ENCODE measurements at regions not wholly inside any gene's neighbourhood (a gene's known extent, or its start where the extent isn't known, plus 50 kb on each side); places are given as distances from the start of the nearest gene placed in this dataset.
"Not testable (repeated sequence)": the region's sequence is repeated elsewhere in the genome, so short reads cannot be mapped to it uniquely, and the experiment has no call there.

DNA sequence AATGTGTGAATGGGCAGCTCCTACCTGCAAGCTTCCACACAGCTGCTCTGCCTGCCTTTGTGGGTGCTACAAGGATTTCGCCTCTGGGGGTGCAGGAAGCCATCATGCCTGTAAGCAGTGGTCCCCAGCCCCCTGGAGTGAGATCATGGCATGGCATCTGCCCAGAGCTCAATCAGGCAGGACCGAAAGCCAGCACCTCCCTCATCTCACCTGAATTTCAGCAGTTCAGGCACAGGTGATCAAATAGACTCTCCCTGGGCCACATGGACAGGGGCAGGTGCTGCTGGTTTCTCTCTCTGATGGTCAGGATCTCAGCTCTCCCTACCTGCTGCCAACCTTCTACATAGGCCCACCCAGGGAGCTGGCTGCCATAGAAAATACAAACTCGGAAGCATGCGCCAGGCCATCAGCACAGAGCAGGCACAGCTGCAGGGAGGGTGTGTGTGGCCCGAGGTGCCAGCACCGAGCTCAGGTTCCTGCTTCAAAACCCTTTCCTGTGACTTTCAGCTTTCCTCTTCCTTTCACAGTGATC, 133.2 kb upstream of the ID2 start:
- no peak for DNase-seq (ENCODE audit: low read depth in 4 of 4, low spot score in 3 of 4)

DNA sequence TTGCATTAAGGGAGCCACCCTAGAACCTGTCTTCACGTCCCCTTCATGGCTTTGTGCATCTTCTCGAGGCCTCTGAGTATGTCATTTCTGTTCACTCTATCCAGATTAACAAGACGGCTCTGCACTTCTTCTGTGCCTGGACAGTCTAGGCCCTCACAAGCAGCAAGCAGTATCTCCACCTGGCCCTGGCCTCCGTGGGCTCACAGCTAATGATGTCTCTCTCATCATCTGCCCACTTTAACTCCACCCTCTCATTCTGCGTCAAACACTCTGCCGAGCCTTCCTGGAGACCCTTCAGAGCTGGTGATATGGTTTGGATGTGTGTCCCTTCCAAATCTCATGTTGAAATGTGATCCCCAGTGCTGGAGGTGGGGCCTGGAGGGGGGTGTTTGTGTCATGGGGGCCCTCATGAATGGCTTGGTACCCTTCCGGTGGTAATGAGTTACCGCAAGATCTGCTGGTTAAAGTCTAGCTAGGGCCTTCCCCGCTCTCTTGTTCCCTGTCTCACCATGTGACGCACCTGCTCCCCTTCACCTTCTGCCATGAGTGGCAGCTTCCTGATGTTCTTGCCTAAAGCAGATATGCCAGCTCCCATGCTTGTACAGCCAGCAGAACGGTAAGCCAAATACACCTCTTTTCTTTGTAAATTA, 132.5 kb upstream of the ID2 start:
- DNase-seq (ENCODE audit: low read depth in 4 of 4, low spot score in 3 of 4) = no peak

DNA sequence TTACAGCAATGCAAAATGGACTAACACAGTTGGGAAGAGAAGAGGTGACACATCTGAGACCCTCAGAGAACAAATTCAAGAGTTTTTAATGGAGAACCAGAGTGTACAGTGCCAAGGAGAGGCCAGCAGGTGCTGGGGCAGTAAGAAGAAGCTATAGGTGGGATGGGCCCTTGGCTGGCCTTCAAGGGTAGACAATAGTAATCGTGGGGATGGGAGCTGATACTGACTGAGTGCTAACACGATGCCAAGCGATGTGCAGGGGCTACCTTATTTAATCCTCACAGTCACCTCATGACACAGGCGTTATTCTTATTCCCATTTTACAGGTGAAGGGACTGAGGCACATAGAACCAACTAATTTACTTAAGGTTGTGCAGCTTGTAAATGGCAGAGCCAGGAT, 131.9 kb upstream of the ID2 start:
- DNase-seq (ENCODE audit: low read depth in 4 of 4, low spot score in 3 of 4) = no peak

DNA sequence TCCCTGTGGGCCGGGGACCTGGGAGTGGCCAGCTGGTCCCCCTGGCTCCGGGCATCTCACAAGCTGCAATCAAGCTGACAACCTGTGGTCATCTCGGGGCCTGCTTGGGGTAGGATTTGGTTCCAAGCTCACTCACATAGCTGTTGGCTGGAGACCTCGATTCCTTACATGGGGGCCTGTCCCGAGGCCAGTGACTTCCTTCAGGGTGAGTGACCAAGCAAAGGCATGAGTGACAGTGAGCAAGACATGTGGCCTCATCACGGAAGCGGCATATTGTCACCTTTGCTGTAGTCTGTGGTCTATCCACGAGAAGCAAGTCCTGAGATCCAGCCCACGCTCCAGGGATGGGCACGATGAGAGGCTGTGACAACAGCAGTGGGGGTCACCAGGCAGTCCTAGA, 131.4 kb upstream of the ID2 start:
- DNase-seq (ENCODE audit: low read depth in 4 of 4, low spot score in 3 of 4) = no peak

DNA sequence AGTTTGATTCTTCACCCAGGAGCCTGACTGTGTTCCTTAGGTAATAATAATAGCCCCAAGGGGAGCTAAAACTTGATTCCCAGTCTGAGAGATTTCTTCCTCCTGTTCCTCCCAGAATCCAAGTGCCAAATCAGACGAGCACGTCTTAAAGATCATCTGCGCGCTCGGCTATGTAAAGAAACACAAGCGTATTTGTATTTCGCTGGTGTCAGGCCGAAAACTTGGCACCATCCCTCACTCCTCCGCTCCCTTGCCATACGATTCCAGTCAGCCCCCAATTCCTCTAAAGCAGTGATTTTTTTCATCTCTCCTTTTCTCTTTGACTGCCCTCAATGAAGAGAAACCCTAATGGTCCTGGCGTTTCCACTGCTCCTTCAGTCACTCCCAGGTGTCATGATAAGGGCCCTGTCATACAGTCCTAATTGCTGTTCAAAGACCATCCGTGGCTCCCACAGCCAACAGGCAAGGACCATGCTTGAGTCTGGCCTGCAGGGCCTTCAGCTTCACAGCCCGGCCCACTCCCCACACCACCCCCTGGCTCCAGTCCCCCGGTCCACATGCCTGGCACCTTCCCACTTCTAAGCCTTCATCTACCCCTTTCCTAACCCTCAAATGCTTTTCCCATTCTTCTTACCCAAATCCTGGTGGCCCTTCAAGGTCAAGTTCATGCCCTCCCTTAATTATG, 130.8 kb upstream of the ID2 start:
- DNase-seq (ENCODE audit: low read depth in 4 of 4, low spot score in 3 of 4) = no peak

DNA sequence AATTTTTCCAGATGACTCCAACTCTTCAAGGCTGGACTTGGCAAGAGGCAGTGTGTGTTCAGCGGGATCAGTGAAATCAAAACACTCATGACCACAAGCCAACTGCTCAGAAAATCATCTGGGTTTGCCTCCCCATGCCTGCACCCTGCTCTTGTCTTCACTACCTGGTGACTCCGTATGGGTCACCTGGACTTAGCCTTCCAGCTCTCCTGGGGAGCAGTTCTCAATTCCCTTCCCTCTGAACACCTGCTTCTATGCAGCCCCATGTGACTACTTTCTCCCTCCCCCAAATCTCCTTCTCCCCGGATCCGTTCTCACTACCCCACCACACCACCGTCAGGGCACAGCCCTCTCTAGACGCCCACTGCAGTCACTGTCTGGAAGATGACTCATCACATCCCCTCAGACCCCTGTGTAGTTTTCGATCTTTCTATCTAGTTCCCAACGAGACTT, 130.2 kb upstream of the ID2 start:
- no peak for DNase-seq (ENCODE audit: low read depth in 4 of 4, low spot score in 3 of 4)

DNA sequence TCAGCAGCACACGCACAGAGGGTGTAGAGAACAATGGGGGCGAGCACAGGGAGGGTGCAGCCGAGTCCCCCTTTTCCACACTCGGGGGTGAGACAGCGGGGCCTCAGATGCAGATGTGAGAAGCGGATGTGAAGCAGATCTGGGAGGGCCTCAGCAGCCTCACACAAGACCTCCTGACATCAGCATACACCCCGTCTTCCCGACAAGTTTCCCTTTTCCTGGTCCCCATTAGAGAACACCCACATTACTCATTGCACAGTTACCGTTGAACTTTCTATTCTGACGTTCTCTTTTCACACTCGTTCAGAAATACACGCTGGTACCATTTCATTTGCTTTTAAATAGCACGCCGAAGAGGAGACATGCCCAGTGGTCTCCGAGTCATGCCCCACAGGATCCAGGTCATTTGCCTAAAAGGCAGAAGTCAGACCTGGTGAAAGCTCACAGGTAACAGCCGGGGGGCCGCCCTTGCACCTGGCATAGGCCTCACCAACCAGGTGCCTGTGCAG, 129.5 kb upstream of the ID2 start:
- DNase-seq (ENCODE audit: low read depth in 4 of 4, low spot score in 3 of 4) = no peak

DNA sequence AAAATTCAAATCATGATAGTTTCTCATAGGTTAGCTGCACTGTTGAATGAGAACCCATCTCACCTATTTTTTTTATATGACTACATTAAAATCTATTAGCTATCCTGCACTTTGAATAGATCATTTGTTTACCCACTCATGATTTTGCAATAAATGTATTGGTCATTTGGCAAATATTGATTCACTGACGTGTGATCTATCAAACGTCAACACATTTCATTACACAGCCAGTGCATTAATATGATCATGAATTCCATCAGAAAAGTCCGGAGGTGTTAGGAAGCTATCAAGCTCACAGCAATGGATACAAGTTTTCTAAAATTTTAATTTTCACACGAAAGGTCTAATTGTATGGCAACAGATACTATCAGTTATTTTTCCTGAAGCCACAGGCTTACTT, 128.2 kb upstream of the ID2 start:
- DNase-seq (ENCODE audit: low read depth in 4 of 4, low spot score in 3 of 4) = no peak

DNA sequence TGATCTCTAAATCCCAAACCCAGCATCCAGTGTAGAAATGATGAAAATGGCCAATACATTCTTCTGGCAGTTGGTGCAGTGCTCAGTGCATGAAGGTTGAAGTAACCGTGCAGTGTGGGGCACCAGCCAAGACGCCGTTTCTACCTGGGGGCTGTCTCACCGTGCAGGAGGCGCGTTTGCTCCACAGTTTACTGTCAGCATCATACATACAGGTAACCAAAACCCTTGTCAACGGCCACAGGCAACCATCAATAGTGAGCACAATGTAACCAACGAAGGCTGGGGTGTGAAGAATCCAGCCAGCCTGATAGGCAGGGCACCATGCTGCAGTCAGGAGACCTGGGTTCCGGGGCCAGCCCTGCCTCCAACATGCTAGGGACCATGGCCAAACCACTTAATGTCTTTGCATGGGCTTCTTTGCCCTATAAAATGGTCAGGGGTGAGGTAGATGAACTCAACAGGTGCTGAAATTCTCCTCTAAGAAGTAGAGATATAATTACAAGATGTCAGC, 127.5 kb upstream of the ID2 start:
- no peak for DNase-seq (ENCODE audit: low read depth in 4 of 4, low spot score in 3 of 4)

DNA sequence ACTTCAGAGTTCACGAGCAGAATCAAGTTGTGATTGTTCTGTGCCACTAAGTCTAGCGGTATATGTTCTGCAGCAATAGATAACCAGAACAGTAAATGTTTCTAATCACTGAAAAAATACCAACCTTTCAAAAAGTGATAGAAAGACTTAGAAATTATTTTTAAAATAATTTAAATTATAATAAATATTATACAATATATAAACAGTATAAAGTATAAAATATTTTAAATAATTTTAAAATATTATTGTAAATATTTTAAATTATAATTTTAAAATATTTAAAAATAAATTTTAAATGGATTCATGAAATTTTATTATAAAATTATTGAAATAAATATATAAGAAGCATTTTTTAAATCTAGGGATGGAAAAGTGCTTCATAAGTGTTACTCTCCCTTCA, 126.3 kb upstream of the ID2 start:
- DNase-seq (ENCODE audit: low read depth in 4 of 4, low spot score in 3 of 4) = no peak

DNA sequence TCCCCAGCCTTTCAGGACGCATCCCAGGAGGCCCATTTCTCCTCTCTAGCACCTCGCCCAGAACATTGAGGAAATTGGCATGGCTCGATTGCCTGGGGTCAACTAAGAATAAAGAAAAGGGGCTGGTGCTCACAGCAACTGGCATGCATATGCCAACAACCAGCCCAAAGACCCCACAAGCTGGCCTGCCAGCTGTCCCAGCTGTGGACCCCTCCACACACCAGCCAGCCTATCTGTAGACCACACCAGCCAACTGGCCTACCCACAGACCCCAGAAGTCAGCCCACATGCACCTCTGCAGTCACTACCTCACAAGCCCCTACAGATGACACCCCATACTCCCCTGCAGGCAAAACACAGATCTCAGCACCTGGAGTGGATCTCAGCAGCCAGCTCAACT, 123.8 kb upstream of the ID2 start:
- DNase-seq (ENCODE audit: low read depth in 4 of 4, low spot score in 3 of 4) = no peak

DNA sequence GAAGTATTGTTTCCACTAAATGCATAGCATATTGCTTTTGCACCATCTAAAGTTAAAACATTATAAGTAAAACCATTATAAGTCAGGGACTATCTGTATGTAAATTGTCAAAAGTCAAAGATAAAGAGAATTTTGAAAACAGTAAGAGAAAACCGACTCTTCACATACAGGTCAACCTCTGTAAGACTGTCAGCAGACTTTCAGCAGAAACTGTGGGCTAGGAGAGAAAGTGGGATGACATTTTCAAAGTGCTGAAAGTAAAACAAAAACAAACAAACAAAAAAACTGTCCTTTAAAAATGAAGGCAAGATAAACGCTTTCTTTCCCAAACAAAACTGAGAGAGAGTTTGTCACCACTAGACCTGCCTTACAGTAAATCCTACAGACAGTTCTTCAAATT, 122.9 kb upstream of the ID2 start:
- DNase-seq (ENCODE audit: low read depth in 4 of 4, low spot score in 3 of 4) = no peak

DNA sequence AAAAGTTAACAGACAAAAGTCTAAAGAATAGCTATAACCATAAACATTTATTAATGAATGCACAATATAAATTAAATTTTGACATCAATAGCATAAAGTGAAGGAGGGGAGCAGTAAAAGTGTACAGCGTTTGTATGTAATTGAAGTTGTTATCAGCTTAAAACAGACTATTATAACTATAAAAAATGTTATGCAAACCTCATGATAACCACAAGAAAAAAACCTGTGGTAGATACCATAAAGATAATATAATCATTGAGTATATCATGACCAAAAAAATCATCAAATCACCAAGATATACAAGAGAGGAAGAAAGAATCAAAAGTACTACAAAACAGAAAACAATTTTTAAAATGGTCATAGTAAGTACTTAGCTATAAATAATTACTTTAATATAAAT, 122.1 kb upstream of the ID2 start:
- no peak for DNase-seq (ENCODE audit: low read depth in 4 of 4, low spot score in 3 of 4)

DNA sequence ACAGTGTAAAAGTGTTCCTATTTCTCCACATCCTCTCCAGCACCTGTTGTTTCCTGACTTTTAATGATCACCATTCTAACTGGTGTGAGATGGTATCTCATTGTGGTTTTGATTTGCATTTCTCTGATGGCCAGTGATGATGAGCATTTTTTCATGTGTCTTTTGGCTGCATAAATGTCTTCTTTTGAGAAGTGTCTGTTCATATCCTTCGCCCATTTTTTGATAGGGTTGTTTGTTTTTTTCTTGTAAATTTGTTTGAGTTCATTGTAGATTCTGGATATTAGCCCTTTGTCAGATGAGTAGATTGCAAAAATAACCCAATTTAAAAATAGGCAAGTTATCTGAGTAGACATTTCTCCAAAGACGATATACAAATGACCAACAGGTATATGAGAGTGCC, 120.2 kb upstream of the ID2 start:
- not testable (repeated sequence) for DNase-seq (ENCODE audit: low read depth in 4 of 4, low spot score in 3 of 4)

DNA sequence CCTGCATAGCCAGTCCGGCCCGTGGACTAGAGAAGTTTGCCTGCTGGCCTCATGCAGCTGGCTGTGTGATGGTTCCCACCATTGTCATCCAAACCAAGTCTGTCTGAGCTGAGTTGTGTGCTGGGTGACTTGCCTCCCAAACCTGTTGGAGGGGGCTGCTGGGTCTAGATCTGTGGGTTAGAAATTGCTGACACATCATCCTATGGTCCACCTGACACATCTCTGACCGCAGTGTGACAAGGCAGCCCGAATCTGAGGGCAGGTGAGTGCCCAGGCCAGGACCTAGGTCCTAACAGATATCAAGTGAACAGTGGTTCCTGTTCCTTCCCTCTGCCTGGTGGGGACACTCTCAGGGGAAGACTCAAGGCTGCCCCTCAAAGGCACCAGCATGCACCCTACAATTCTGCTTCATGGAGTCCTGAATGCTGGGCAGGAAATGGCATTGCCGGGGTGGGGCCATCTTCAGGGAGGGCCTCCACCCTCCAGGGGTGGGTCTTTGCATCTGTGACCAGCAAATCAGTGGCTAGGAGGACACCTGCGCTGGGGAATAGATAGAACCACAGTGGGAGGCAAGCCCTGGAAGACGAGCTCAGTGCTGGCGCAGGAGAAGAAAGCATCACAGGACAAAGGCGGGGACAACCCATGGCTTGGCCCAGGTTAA, 117.9 kb upstream of the ID2 start:
- no peak for DNase-seq (ENCODE audit: low read depth in 4 of 4, low spot score in 3 of 4)

DNA sequence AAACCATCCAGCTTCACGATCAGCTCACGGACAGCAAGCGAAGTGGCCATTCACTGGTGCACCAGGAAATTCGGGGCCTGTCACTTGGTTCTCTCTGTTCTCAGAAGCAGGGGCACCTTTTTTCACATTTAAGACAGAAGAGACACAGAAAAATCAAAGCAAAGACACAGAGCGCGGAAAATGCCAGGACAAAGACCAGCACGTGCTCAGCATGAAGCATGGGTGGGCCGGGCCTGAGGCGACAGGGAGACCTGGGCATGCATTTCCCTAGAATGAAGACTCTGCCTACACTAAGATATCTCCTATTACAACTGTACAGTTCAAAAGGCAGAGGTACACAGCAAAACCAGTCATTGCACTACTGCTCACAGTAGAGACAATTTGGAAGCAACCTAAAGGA, 117.4 kb upstream of the ID2 start:
- no peak for DNase-seq (ENCODE audit: low read depth in 4 of 4, low spot score in 3 of 4)

DNA sequence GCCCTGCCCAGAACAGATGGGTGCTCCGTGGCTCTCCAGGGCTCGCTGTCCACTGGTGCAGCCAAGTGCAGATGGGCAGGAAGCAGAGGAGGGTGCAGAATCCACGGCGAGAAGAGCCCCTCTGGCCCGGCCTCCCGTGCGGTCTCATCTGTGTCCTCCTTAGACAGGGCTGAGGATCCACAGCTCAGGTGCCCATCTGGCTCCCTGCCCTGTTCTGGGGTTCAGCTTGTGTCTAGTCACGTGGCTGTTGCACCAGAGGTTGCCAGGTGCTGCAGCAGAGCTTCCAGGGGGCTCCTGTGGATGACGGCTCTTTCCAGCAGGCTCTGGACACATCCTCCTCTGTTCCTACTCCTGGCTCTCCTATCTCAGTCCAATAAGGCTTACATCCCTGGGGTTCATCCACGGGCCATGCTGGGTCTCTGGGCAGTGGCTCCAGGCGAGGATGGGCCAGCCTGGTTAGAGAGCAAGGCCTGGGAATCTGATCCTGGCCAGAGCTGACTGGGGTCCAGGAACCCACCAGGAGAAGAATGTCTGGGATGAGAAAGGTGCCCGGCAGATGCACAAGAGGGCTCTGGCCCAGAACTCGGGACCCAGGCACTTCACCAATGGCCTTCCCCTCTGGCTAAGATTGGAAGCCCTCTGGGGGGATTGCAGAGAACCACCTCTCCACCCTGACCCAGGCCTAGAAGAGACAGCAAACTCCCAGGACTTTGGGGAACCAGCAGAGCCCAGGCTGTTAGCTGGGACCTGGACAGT, 116.3 kb upstream of the ID2 start:
- DNase-seq (ENCODE audit: low read depth in 4 of 4, low spot score in 3 of 4) = no peak

DNA sequence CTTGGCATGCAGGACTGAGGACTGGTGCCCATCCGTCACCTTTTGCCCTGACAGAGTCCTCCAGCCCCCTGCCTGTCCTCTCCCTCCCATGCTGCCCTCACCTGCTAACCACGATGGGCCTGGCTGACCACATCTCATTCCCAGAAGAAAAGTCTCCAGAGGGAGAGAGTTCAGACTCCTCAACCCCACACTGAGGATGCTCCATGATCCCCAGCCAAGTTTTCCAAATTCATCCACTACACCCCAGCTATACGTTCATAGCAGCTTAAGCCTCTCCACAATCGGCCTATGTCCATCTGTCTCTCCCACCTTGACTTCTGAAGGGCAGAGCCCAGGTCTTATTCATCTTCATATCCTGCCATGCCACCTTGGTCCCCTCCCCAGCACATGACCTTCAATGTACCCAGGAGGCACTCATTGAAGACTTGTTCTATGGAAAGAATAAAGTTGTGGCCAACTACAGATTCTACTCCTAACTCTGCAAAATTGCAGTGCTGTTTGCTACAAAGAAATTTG, 115.6 kb upstream of the ID2 start:
- DNase-seq (ENCODE audit: low read depth in 4 of 4, low spot score in 3 of 4) = no peak

DNA sequence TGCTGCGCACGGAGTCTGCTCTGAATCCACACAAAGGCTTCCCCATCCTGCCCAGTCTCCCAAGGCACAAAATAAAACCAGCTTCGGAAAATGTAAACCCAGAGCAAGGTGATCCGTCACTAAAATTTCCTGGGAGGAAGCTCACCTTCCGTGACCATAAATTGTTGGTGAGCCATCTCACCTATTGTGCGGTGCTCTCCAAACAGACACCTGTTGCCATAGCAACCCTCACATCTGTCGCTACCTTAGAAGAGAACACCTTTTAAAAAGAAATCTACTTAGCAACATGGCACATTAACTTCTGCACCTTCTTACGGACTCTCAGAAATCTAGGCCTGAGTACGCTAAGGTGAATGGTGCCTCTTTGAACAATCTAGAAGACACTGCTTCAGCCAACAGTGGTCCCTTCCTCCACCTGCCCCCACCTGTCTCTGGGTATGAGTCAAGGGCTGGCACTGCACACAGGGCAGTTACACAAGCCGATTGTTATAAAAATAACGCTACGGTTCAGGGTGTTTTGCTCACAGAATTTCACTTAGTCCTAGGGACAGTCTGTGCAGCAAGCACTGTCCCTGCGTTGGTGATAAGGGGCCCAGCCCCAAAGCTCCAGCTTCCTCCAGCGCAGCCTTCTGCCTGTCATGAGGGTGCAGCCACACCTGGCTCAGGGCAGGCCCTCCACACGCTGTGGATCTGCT, 114.9 kb upstream of the ID2 start:
- no peak for DNase-seq (ENCODE audit: low read depth in 4 of 4, low spot score in 3 of 4)

All from right renal pelvis (tissue), 4 donors.